SHP77 (cell line): ENCODE measurements at regions not wholly inside any gene's neighbourhood (a gene's known extent, or its start where the extent isn't known, plus 50 kb on each side); places are given as distances from the start of the nearest gene placed in this dataset.
A peak's percentile ranks its signal among the peaks of the same experiment; 100 is the strongest.

Experiments
- DNase-seq, 2 experiments: peaks; one replicate each; lab custom pipeline; 2025; lab: John Stamatoyannopoulos, UW

- no peak for DNase-seq
These were observed 1168.8 kb downstream of the BRD1 start for GRCh38 chr22:48658871-48659270.

GRCh38 chr22:48658246-48658645 is 1169.4 kb downstream of the BRD1 start:
- DNase-seq = no peak

DNA sequence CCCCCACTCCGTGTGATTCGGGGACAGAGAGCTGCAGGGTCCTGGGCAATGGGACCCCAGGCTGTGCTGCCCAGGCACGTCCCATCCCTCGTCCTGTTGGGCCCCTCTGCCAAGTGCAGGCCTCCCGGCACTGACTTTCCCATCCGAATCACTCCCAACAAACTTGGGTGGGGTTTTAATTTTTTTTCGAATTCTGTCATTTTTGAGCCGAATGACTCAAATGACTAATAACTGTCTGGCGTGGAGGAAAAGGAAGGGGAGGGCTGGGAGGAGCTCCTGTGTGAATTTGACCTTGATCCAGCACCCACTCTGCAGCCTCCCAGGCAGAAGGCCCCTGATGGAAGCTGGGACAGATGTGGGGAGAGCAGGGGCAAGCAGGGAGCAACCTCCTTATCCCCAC is 1173.2 kb downstream of the BRD1 start:
- no peak for DNase-seq

- DNase-seq = no peak
These were observed 1173.7 kb downstream of the BRD1 start for GRCh38 chr22:48653929-48654328.

GRCh38 chr22:48653306-48653705 is 1174.4 kb downstream of the BRD1 start:
- peak in 1 of 2 experiments; percentile 34 for DNase-seq

- no peak for DNase-seq
These were observed 1174.9 kb downstream of the BRD1 start for GRCh38 chr22:48652796-48653195.

- DNase-seq = peak; percentile 37 to 76
These were observed 1175.6 kb downstream of the BRD1 start for GRCh38 chr22:48651981-48652538.

- DNase-seq = peak; percentile 66 to 83
These were observed 1176.4 kb downstream of the BRD1 start for GRCh38 chr22:48651036-48651890.

- no peak for DNase-seq
These were observed 1177.2 kb downstream of the BRD1 start for GRCh38 chr22:48650323-48651035.

DNA sequence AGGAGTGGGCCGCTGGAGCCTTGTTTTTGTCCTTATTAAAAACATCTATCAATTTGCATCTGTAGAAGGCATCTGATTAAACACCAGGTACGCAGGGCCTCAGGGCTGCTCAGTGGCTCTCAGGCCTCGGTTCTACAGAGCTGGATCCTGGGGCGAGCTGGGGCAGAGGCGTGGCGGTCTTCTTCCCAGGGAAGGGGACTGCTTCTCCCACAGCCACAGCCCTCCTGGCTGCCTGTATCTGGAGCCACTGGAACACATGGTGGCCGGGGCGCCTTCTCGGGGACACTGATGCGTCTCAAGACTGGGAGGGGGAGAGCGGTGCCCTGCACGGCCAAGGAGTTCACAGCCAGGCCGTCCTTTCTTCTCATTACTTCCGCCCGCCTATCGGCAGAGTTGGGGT is 1178.2 kb downstream of the BRD1 start:
- DNase-seq = no peak

DNA sequence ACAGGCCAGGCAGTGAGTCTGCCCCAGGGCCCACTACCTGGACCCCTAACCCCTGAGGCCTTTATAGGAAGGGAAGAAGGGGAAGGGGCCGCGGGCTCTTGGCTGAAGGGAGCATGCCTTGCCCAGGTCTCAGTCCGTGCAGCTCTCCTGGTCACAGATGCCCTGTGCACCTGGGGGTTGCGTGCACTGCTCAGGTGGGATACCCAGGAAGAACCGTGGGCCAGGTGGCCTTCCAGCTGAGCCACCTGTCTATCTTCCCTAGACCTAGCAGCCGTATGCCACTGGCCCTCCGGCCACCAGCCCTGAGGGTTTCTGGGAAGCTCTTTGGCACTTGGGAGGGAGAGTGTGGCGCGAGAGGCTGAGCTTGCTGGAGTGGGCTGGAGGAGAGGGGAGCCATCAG is 1178.6 kb downstream of the BRD1 start:
- DNase-seq = no peak

- no peak for DNase-seq
These were observed 1179.8 kb downstream of the BRD1 start for GRCh38 chr22:48647606-48648515.

DNA sequence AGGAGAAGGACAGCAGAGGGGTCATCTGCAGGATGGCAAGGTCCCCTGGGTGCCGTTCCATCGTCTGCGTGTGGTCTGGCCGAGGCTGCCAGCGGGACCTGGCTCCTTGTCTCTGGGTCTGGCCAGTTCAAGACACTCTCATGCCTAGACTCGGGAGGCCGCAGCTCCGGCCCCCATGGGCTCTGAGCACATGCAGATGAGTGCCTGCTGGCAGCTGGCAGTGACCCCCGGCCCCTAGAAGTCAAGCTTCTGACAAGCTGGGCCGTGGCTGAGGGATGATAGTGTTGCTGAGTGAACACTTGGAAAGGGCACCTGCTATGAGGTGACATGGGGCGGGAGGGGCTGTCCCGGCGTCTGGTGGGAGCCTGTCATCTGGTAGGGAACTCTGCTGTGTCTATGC is 1180.6 kb downstream of the BRD1 start:
- no peak for DNase-seq

GRCh38 chr22:48646216-48646925 is 1181.3 kb downstream of the BRD1 start:
- DNase-seq = no peak

DNA sequence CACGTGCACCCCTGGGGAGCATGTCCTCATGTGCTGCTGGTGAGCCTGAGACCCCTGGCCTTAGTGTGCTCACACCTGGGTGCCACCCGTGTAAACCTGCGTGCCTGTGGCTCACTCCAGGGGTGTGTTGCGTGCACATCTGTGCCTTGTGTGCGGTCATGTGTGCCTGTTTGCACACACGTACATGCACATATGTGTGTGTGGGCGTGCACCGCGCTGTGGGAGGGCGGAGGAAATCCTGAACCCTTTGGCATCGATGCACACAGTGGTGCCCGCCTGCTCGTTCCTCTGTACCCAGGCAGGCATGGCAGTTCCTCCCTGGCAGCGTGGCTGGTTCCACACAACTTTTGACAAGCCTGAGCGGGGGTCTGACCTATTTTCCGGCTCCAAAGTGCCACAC is 1181.9 kb downstream of the BRD1 start:
- no peak for DNase-seq

GRCh38 chr22:48644997-48645396 is 1182.7 kb downstream of the BRD1 start:
- no peak for DNase-seq

DNA sequence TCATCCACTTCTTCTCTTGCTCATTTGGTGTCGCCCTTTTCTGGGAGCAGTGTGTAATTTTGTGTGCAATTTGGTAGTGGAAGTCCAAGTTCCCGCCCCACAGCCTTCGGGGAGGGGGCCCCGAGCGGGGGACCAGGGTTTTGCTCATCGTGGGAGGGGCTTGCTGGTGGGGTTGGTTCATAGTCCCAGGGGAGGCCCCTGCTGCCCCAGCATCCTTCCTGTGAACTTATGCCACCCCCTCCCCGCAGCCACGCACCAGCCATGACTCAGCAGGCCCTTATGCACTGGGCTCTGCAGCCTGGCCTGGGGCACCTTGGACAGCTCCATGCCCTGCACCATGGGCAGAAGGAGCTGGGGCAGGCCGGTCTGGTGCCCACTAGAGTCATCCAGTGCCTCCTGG is 1183.6 kb downstream of the BRD1 start:
- DNase-seq = no peak

- DNase-seq = no peak
These were observed 1184.5 kb downstream of the BRD1 start for GRCh38 chr22:48643066-48643731.

DNA sequence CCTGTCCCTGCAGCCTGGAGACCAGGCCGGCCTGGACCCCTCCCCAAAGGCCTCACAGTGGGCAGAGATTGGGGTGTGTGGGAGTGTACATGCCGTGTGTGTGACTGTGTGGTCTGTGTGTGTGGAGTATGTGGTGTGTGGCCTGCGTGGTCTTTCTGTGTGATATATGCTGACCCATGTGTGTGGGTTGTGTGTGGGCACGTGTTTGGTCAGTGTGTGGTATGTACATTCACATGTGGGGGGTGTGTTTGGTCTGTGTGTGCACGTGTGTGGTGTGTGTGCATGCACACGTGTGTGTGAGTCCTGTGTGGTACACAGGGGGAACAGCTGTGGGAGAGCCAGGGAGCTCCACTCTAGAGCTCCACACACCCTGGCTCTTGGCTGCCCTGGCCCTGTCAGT is 1185.1 kb downstream of the BRD1 start:
- DNase-seq = no peak

DNA sequence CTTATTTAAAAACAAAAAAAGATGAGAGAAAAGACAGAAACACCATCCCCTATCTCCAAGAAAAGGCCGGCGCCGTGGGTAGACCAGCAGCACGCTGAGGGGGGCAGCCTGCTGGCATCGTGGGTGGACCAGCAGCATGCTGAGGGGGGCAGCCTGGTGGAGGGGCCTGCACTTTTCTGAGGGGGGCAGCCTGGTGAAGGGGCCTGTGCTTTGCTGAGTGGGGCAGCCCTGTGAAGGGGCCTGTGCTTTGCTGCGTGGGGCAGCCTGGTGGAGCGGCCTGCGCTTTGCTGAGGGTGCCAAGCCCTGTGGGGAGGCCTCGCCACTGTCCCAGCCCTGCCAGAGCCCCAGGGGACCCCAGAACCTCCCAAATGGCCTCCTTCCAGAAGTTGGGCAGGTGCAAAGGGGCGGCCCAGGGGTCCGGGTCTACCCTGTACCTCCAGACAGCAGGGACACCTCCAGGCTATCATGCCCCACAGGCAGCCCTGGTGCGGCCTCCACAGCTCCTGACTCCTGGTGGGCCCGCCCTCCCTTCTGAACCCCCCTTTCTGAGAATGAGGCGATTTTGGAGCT is 1185.7 kb downstream of the BRD1 start:
- DNase-seq = no peak
